Skin of body (tissue), 1 donor: ENCODE measurements at regions not wholly inside any gene's neighbourhood (a gene's known extent, or its start where the extent isn't known, plus 50 kb on each side); places are given as distances from the start of the nearest gene placed in this dataset.
A peak's percentile ranks its signal among the peaks of the same experiment; 100 is the strongest.
"Not testable (repeated sequence)": the region's sequence is repeated elsewhere in the genome, so short reads cannot be mapped to it uniquely, and the experiment has no call there.

Experiments
- DNase-seq: peaks from one replicate; lab custom pipeline; 2025; lab: John Stamatoyannopoulos, UW

DNA sequence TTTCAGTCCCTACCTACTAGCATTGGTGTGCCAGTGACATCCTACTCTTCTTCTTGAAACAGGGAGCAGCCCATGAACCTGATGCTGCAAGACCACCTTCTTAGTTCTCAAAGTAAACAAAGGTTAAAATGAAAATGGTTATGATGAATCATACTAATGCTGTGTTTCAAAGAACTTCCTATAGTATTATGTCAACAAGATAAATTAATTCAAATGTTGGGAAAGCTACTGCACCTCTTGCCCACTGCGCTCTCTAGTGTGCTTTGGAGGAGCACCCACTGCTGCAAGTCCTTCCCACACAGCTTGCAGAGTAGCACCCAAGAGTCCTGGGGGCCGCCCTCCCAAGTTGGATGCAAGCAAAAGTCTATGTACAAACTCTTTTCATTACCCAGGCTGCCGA is 81.1 kb downstream of the CD200R1L start:
- no peak for DNase-seq

DNA sequence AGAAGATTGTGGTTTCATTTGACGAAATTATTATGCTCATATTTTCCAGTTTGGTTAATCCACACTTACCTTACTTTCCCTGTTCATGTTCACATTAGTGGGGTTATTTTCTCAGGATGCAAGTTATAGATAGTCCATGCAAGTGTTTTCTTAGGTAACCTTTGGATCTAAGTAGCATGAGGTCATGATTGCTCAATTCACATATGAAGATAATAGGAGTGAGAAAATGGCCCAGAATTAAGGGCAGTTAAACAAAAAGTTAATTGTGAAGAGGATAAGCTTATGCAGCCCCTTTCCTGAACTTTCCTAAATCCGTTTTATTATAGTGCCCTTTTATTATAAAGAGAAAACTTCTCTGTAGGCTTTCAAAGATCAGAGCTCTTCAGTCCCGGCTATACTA is 83.4 kb downstream of the CD200R1L start:
- DNase-seq: no peak

DNA sequence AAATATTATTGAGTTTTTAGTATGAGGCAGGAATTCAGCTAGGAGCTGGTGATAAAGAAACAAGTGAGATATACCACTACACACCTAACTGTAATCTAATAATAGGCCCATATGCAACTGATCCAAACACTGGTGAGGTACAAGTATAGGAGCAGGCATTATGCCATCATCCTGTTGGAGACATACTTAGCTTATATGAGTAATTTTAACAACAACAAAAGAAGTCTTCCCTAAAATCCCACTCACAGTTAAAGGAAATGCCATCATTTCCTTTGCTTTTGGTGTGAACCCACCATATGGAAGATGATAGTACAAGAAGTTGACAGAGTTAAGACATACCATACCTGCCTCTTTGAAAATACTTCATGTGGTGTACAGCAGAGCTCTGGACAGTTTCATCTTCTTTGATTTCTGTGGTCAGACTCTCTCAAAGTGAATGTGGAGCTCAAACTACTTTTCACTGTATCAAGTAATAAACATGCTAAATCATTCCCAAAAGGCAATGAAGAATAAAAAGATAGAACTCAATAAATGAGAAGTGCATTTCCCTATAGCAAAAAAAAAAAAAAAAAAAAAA is 85.5 kb downstream of the CD200R1L start:
- DNase-seq: no peak

DNA sequence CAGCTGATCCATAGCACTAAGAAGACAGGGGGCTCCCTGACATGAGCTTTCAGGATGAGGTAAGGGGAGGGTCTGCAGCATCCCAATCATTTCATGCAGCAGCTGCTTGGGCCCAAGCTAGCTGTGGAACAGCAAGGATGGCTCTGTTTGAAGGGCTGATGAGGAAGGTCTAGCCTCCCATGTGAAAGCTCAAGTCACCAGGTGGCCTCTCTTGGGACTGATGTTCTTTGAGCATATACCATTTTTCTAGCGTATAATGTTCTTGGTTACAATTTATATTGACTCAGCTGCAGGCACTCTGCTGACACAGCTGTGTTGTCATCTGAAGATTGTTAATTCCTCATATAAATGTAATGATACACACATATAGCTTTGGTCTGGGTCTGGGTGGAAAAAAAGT is 87.0 kb downstream of the CD200R1L start:
- DNase-seq: no peak

DNA sequence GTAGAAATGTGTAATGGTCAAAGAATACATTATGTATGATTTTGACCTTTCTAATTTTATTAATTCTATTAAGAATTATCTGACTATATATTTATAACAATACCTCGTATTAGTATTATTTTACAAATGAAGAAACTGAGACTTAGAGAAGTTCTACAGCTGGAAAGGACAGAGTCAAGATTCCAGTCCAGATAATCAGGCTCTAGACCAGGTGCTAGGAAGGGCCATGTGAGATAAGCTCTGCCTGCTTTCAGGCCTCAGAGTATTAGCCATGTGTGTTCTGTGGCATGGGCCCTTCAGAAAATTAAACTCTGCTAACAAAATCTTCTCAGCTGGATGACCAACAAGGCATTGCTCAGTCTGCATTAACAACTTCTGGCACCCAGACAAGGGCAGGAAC is 87.5 kb downstream of the CD200R1L start:
- DNase-seq: no peak

DNA sequence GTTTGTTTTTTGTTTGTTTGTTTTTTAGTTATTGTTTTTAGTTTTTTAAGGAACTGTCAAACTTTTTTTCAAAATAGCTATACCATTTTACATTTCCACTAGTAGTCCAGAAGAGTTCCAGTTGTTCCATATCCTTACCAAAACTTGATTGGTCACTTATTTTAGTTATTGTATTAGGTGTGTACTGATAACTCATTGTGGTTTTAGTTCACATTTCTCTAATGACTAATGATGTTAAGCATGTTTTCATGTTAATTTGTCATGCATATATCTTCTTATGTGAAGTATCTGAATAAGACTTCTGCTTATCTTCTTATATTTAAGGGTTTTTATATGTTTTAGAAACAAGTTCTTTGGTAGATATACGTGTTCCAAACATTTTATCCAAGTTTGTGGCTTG is 89.5 kb downstream of the CD200R1L start:
- no peak for DNase-seq

DNA sequence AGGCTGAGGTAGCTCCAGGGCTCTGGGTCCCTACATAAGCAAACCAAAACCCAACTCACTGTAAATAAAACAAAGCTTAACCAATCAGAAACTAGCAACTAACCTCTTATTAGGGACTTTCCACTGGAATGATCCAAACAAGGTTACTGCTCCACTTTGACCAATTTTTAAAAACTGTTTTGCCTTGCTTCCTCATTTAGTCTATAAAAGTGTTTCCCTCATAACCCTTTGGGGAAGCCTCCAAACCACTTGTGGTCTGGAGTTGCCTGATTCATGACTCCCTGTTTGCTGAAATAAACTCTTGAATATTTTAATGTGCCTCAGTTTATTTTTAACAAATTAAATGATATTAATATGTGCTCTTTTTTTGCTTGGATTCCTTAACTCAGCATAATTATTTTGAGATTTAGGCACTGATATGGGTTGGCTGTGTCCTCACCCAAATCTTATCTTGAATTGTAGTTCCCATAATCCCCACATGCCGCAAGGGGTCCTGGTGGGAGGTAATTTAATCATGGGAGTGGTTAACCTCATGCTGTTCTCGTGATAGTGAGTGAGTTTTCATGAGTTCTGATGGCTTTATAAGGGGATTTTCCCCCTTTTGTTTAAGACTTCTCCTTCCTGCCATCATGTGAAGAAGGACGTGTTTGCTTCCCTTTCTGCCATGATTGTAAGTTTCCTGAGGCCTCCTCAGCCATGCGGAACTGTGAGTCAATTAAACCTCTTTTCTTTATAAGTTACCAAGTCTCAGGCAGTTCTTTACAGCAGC is 90.6 kb downstream of the CD200R1L start:
- no peak for DNase-seq

DNA sequence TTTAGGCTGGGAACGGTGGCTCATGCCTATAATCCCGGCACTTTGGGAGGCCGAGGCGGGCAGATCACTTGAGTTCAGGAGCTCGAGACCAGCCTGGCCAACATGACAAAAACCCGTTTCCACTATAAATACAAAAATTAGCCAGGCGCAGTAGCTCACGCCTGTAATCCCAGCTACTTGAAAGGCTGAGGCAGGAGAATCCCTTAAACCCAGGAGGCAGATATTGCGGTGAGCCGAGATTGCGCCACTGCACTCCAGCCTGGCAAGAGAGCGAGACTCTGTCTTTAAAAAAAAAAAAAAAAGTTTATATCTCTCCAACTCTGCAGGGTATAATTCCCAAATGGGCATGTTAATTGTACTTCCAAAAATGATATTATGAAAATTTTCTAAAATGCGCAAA is 91.6 kb downstream of the CD200R1L start:
- not testable (repeated sequence) for DNase-seq

DNA sequence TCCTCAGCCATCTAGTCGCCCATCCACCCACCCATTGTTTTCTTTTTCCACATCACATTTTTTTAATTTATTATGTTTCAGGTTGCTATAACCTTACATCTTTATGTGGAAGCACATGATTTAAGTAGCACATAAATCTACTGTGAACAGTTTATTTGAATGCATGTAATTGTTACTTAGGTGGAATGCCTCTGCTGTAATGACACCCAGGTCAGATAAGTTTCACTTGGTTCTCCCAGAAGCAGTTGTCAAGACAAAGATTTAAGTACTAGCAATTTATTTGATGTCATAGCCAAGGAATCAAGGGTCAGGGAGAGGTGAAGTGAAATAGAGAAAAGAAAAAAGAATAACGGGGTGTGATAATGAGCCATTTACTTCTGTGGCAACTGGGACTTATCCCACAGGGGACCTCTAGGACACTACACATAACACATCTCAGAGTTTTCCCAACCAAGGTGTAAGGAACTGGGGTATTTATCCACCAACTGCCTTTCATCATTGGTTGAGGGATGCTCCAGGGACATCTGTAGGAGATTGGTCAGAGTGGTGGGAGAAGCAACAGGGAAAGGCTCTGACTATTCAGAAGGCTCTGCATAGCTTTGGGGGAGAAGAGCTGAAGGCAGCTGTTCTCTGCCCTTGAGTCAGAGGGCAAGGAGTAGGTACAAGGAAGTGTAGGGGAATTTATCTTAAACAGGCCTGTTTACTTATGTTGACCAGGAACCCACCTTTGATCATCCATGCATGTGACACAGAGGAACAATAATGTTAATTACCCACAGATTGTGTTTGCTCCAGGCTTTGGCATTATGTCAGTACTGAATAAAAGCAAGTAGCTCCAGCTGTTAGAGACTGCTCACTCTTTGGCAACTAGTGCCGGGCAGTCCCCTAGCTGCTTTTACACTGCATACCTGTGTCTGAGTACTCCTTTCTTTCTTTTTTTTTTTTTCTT is 94.8 kb downstream of the CD200R1L start:
- DNase-seq: peak; percentile 10

DNA sequence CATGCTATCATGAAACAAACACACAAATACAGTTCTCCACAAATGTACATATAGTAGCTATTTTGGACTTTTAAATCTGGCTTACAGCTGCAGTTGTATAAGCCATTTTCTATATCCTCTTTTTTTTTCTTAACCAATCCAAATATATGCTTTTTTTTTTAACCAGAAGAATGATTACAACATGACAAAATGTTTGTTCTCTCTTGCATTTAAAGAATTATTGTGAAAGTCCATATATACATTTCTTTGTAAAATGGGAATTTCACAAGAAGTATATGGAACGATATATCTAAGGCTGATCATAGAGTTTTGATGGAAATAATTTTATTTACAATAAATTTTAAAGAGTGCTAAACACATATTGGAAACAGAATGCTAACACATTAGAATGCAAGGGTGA is 95.6 kb downstream of the CD200R1L start:
- DNase-seq: no peak

DNA sequence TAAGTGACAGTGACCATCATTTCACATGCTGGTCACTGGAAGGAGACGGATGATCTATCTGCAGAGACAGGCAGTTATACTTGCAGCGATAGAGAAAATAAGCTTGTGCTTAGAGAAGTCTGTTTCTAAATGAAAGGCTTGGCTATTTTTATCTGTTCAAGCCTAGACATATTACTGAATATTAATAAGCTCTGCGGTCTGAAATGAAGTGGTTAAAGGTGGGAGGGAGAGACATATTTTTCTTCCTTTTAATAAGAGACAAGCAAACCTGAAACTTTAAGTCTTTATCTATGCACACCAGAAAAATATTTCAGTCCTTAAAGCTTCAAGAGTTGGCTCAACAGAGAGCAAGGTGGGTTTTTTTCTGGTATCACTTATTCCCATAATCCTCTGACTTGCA is 99.0 kb downstream of the CD200R1L start:
- DNase-seq: no peak

DNA sequence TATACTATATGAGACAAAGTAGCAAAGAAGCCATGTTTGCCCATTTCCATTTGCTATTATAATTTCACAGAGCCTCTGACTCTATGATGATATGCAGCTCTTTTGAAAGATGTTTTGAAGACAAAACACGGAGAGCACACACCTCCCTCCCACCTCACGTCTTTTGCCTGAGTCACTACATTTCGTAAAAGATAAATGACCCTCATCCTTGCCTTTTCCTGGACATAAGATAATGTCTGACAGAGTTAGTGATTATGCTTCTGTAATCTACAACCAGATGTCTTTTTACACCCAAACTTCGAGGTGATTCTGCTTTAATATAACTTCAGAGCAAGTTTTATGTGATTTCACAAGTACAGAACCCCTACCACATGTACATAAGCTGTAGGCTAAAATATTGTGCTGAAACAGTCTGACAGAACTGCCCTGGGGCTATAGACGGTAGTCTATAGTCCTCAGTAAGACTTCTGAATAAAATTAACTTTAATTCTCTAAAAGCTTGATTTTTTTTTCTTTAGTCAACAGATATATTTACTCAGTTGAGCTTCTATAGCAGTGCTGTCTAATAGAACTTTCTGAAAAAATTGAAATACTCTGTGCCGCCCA is 99.9 kb downstream of the CD200R1L start:
- DNase-seq: no peak

DNA sequence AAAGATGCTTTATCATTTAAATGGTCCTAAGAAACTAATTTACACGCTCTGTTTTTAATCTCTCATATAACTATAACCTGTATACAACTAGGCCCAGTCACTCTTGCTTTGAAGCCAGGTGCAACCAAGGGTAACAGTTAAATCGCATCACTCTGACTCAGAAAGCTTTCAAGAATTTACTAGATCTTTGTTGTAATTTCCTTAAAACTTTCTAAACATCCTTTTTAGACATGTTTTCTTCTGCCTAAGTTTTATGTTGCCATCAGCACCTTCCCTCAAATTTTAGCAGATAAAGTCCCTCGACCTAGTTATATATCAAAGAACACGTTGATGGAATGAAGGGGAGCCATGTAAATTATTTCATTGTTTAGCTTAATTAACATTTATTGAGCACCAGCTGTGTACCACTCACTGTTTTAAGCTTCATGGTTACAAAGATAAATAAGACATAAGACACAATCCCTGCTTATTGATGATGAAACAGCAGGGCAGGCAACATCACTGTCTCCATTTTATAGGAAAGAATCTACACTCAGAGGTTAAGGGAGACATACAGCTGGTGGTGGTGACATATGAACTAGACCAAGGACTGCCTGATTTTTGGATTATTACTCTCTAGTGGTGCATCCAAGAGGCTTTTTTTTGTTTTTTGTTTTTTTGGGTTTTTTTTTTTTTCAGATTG is 101.0 kb downstream of the CD200R1L start:
- DNase-seq: no peak

DNA sequence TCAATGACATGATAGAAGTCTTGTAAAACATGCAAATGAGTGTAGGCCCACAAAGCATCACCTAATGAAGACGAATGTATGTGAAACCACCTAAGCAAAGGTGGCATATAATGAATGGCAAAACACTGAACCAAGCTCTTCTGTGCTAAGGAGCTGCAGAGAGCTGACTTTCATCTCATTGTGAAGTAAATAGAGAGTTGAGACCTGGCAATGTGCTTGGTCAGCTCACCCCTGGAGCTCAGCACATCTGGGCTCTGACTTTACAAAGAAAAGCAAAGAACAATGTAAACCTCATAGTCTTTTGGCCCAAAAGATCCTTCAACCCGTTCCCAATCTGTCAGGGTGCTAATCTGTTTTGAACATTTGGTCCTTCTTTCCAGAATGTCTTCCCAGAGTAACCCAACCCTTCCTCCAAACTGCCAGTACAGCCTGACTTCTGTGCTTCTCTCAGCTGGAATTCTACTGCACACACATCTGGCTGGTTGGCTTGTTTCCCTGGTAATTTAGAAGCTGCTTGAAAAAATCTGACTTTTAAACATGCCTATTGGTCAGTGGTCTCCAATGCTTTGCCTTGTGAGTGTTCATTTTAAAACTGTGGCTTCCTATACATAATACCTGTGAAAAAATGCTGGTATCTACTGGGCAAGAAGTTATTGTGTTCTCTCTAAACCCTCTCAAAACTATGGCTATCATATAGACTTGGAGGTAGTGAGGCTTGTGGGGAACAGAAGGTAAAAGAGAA is 101.7 kb downstream of the CD200R1L start:
- DNase-seq: peak; percentile 86

DNA sequence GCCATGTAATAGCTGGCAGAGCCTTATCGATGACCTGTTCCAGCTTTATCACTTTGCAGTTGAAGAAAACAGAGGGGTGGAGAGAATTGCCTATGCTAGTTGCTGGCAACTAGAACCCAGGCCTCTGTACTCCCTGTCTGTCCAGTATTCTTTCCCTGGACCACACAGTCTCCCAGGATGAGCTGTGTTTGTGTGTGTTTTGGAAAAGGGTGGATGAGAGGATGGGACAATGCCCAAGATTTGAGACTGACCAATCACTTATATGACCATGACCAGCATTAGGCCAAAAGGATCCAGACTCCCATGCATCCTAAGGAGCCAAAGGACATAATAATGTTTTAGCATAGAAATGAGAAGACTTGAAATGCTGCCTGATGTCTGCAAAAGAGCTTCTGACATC is 102.6 kb downstream of the CD200R1L start:
- peak; percentile 57 for DNase-seq

DNA sequence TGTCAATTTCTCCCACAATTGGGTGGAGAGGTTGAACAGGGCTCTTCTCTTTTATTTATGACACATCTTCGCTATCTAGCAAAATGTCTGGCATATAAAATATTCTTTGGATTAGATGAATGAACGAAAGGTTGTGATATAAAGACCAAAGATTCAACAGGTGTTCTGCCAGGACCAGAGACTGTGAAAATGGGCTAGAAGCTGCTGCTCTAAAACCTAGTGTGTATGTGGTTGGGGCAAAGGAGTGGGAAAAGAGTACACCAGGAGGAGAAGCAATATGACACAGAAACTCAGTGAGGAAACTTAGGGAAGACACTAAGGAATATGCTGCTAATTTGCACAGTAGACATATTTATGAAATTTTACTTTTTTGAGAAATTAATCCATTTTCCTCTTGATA is 102.0 kb upstream of the CCDC80 start:
- DNase-seq: no peak

DNA sequence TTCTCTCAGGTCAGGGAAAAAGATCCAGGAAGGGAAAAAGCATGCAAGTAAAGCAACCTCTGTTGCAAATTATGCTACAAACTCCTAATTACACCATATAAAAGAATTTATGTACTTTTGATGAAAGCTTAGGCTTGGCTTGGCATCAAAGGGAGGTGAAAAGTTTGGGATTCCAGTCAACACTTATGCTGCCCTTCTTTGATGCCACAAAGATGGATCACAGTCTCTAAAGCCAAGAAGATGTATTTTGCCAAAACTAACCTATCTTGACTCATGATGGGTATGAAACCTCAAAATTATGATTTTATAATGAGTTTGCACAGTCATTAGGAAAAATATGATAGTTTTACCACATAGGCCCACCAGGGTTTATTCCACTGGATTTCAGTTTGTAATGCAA is 101.0 kb upstream of the CCDC80 start:
- no peak for DNase-seq

DNA sequence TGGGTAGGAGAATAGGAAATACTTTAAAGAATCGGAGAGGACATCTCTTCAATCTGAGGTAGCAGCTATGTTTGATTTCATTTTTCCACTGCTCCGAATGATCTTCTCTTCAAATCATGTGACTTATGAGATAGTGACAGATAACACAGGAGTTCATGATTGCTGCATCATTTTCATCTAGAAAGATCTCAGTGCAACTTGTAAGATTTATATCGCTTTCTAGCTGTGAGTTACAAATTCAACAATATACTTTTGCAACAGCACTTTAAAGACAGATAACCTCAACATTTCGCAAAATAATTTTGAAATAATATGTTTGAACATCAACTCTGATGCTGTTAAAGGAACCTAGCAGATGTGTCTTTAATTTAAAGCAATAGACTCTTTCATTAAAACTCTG is 99.9 kb upstream of the CCDC80 start:
- no peak for DNase-seq

DNA sequence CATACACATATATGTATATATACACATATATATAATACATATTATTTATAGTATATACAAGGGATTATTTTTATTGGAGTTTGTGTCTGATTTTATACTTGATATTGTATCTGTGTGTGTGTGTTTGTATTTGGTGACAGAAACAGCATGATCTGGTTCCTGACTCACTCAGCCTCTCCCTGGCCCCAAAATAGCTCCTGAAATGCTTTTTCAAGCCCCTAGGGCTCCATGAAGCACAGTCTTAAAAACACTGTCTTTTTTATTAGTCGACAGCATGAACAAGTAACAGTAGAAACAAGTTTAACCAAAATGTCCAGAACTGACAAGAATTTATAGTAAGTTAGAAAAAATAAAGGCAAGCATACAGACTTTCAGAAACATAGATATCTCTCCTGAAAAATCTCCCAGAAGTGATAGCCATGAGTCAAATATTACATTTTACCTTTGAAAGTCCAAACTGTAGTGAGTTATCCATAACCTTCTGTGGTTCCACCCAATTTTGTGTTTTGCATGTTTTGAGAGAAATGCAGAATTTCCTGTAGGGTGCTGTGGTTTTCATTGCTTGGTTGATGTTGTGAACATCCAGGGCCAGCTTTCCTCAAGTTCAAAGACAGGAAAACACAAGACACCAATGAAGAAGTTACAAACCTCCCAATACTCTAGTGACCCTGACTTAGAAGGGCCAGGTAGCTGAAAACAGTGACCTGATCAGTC is 98.5 kb upstream of the CCDC80 start:
- no peak for DNase-seq

DNA sequence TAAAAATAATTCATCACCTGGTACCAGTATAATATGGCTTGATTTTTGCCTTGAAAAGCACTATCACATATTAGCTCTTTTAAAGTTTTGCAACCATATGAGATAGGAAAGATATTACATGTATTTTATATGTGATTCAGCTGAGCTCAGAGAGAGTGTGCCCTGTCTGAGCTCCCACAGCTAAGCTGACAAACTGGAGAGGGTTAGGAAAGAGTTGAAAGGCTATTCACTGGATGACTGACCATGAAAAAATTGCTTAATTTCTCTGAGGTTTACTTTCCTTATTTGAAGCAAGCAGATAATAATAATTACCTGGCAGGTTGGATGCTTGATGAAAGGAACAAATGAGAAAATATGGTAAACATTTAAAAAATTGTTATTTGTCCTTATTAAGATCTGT is 97.4 kb upstream of the CCDC80 start:
- DNase-seq: no peak
